ENCODE measurements at regions not wholly inside any gene's neighbourhood (a gene's known extent, or its start where the extent isn't known, plus 50 kb on each side); places are given as distances from the start of the nearest gene placed in this dataset.

DNA sequence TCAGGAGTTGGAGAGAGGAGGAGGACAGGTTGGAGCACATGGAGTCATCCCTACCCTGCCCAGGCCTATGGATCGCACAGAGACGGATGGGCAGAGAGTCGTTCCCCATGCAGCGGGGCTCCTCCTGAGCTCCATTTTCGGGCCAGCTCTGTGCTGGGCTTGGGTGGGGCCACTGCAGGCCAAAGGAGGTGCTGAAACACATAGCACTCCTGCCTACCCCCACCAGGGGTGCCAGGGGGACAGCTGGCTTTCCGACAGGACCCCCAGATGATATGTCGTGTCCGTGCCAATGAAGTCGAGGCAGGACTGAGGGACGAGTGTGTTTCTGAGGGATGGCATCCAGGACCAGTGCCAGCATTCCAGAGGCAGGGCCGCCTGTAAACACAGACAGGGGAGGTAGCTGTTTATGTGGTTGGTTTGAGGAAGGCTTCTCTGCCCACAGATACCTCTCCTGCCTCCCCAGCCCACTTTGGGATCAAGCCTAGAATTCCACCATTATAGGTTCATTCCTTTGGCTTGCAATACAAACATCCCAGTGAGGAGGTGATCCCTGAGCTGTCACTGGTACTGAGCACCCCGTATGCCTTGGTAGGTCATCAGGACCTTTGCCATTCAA, 116.6 kb downstream of the GLI2 start:
- TF ChIP-seq, protein P1, sequence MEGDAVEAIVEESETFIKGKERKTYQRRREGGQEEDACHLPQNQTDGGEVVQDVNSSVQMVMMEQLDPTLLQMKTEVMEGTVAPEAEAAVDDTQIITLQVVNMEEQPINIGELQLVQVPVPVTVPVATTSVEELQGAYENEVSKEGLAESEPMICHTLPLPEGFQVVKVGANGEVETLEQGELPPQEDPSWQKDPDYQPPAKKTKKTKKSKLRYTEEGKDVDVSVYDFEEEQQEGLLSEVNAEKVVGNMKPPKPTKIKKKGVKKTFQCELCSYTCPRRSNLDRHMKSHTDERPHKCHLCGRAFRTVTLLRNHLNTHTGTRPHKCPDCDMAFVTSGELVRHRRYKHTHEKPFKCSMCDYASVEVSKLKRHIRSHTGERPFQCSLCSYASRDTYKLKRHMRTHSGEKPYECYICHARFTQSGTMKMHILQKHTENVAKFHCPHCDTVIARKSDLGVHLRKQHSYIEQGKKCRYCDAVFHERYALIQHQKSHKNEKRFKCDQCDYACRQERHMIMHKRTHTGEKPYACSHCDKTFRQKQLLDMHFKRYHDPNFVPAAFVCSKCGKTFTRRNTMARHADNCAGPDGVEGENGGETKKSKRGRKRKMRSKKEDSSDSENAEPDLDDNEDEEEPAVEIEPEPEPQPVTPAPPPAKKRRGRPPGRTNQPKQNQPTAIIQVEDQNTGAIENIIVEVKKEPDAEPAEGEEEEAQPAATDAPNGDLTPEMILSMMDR (IDR thresholded peaks at IDR 0.05 in 2 of 3, conservative IDR thresholded peaks at IDR 0.05 in 1 of 3; ENCODE audit: borderline replicate concordance in 1 of 3, insufficient read depth in 1 of 3, low read depth in 2 of 3, low read length in 2 of 3), result no peak
- TF ChIP-seq EZH2 (IDR thresholded peaks at IDR 0.05) (no peak), CBX3 (IDR thresholded peaks at IDR 0.05; ENCODE audit: low read depth) (no peak), POLR2A (IDR thresholded peaks at IDR 0.05; ENCODE audit: borderline replicate concordance, extremely low read depth, insufficient read depth, insufficient read length) (no peak), RAD21 (IDR thresholded peaks at IDR 0.05; ENCODE audit: low read depth) (no peak), EZH2phosphoT487 (IDR thresholded peaks at IDR 0.05; ENCODE audit: borderline replicate concordance) (no peak), CEBPB (IDR thresholded peaks at IDR 0.05; ENCODE audit: low read depth) (no peak), JUND (IDR thresholded peaks at IDR 0.05) (no peak), POLR2AphosphoS5 (IDR thresholded peaks at IDR 0.05; ENCODE audit: low read depth, low read length) (no peak), ZFX (IDR thresholded peaks at IDR 0.05) (no peak)
- TF ChIP-seq, protein P2, sequence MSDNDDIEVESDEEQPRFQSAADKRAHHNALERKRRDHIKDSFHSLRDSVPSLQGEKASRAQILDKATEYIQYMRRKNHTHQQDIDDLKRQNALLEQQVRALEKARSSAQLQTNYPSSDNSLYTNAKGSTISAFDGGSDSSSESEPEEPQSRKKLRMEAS (IDR thresholded peaks at IDR 0.05), result no peak
- TF ChIP-seq, protein P3, sequence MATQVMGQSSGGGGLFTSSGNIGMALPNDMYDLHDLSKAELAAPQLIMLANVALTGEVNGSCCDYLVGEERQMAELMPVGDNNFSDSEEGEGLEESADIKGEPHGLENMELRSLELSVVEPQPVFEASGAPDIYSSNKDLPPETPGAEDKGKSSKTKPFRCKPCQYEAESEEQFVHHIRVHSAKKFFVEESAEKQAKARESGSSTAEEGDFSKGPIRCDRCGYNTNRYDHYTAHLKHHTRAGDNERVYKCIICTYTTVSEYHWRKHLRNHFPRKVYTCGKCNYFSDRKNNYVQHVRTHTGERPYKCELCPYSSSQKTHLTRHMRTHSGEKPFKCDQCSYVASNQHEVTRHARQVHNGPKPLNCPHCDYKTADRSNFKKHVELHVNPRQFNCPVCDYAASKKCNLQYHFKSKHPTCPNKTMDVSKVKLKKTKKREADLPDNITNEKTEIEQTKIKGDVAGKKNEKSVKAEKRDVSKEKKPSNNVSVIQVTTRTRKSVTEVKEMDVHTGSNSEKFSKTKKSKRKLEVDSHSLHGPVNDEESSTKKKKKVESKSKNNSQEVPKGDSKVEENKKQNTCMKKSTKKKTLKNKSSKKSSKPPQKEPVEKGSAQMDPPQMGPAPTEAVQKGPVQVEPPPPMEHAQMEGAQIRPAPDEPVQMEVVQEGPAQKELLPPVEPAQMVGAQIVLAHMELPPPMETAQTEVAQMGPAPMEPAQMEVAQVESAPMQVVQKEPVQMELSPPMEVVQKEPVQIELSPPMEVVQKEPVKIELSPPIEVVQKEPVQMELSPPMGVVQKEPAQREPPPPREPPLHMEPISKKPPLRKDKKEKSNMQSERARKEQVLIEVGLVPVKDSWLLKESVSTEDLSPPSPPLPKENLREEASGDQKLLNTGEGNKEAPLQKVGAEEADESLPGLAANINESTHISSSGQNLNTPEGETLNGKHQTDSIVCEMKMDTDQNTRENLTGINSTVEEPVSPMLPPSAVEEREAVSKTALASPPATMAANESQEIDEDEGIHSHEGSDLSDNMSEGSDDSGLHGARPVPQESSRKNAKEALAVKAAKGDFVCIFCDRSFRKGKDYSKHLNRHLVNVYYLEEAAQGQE (IDR thresholded peaks at IDR 0.05; ENCODE audit: low read depth), result no peak
- TF ChIP-seq, protein P4, sequence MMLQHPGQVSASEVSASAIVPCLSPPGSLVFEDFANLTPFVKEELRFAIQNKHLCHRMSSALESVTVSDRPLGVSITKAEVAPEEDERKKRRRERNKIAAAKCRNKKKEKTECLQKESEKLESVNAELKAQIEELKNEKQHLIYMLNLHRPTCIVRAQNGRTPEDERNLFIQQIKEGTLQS (IDR thresholded peaks at IDR 0.05), result no peak
